ENCODE measurements at regions not wholly inside any gene's neighbourhood (a gene's known extent, or its start where the extent isn't known, plus 50 kb on each side); places are given as distances from the start of the nearest gene placed in this dataset.

DNA sequence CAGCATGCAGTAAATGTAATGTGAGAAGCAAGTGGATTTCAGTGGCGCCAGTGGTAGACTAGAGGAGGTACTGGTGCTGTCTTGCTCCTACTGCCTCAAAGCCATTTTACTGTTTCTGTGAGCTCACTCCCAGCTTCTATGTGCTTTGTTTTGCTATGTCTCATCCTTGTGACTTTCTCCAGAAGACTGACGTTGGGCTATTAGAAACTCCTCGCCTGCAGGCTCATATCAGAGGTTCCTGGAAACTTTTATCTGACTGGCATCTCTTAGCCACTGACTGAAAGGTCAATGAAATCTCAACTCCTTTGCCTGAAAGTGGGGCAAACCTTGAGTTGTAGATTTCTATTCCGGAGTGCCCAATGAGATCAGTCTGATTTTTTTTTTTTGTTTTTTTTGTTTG is 66.4 kb upstream of the SORCS1 start:
- TF ChIP-seq YY1 (IDR thresholded peaks at IDR 0.05; ENCODE audit: low read depth) (no peak), TCF12 (IDR thresholded peaks at IDR 0.05; ENCODE audit: low read depth) (no peak), RAD21 (IDR thresholded peaks at IDR 0.05; ENCODE audit: low read depth) (no peak), TAF1 (IDR thresholded peaks at IDR 0.05; ENCODE audit: low read depth) (no peak), CEBPB (IDR thresholded peaks at IDR 0.05) (no peak), FOXM1 (IDR thresholded peaks at IDR 0.05; ENCODE audit: borderline replicate concordance, low read depth) (no peak), EGR1 (IDR thresholded peaks at IDR 0.05) (no peak), TEAD4 (IDR thresholded peaks at IDR 0.05) (no peak), EP300 (IDR thresholded peaks at IDR 0.05; ENCODE audit: borderline replicate concordance) (no peak), ZBTB7A (IDR thresholded peaks at IDR 0.05; ENCODE audit: low read depth) (no peak)
- TF ChIP-seq, protein P1, sequence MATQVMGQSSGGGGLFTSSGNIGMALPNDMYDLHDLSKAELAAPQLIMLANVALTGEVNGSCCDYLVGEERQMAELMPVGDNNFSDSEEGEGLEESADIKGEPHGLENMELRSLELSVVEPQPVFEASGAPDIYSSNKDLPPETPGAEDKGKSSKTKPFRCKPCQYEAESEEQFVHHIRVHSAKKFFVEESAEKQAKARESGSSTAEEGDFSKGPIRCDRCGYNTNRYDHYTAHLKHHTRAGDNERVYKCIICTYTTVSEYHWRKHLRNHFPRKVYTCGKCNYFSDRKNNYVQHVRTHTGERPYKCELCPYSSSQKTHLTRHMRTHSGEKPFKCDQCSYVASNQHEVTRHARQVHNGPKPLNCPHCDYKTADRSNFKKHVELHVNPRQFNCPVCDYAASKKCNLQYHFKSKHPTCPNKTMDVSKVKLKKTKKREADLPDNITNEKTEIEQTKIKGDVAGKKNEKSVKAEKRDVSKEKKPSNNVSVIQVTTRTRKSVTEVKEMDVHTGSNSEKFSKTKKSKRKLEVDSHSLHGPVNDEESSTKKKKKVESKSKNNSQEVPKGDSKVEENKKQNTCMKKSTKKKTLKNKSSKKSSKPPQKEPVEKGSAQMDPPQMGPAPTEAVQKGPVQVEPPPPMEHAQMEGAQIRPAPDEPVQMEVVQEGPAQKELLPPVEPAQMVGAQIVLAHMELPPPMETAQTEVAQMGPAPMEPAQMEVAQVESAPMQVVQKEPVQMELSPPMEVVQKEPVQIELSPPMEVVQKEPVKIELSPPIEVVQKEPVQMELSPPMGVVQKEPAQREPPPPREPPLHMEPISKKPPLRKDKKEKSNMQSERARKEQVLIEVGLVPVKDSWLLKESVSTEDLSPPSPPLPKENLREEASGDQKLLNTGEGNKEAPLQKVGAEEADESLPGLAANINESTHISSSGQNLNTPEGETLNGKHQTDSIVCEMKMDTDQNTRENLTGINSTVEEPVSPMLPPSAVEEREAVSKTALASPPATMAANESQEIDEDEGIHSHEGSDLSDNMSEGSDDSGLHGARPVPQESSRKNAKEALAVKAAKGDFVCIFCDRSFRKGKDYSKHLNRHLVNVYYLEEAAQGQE (IDR thresholded peaks at IDR 0.05; ENCODE audit: low read depth): no peak
- TF ChIP-seq, protein P2, sequence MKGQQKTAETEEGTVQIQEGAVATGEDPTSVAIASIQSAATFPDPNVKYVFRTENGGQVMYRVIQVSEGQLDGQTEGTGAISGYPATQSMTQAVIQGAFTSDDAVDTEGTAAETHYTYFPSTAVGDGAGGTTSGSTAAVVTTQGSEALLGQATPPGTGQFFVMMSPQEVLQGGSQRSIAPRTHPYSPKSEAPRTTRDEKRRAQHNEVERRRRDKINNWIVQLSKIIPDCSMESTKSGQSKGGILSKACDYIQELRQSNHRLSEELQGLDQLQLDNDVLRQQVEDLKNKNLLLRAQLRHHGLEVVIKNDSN (IDR thresholded peaks at IDR 0.05): no peak

DNA sequence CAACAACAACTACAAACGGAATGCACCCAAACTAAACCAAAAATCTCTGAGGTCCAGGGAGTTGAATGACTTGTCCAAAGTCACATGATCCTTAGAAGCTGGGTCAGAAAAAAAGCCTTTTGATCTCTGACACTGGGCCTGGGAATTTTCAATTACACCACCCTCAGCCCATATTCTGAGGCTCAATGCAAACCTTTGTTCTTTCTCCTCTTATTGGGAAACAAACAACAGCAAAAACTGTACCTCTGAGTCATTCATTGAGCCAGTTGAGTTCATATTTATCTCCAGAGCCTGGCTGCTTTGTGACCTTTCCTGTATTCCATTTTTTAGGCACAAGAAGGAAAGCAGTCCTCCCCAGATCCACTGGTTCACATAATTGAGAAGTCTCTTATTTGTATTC is 51.2 kb upstream of the SORCS1 start:
- TF ChIP-seq YY1 (IDR thresholded peaks at IDR 0.05; ENCODE audit: low read depth): no peak
- TF ChIP-seq TEAD4 (IDR thresholded peaks at IDR 0.05): no peak
- no peak for TF ChIP-seq EP300 (IDR thresholded peaks at IDR 0.05; ENCODE audit: borderline replicate concordance)
- TF ChIP-seq, protein P3, sequence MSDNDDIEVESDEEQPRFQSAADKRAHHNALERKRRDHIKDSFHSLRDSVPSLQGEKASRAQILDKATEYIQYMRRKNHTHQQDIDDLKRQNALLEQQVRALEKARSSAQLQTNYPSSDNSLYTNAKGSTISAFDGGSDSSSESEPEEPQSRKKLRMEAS (IDR thresholded peaks at IDR 0.05): no peak
- TF ChIP-seq TCF12 (IDR thresholded peaks at IDR 0.05; ENCODE audit: low read depth): no peak
- TF ChIP-seq, protein P2 (IDR thresholded peaks at IDR 0.05): no peak
- no peak for TF ChIP-seq RAD21 (IDR thresholded peaks at IDR 0.05; ENCODE audit: low read depth)

All from Ishikawa (cell line).